ENCODE measurements at regions not wholly inside any gene's neighbourhood (a gene's known extent, or its start where the extent isn't known, plus 50 kb on each side); places are given as distances from the start of the nearest gene placed in this dataset.

GRCh38 chr3:59180006-59180405 lies 130.2 kb upstream of the CFAP20DC start:
- TF ChIP-seq POLR2A (IDR thresholded peaks at IDR 0.05) (no peak), CTCF (IDR thresholded peaks at IDR 0.05) (no peak), POLR2AphosphoS5 (IDR thresholded peaks at IDR 0.05) (no peak), EP300 (IDR thresholded peaks at IDR 0.05) (no peak)
